ENCODE measurements at regions not wholly inside any gene's neighbourhood (a gene's known extent, or its start where the extent isn't known, plus 50 kb on each side); places are given as distances from the start of the nearest gene placed in this dataset.
"Not testable (repeated sequence)": the region's sequence is repeated elsewhere in the genome, so short reads cannot be mapped to it uniquely, and the experiment has no call there.

DNA sequence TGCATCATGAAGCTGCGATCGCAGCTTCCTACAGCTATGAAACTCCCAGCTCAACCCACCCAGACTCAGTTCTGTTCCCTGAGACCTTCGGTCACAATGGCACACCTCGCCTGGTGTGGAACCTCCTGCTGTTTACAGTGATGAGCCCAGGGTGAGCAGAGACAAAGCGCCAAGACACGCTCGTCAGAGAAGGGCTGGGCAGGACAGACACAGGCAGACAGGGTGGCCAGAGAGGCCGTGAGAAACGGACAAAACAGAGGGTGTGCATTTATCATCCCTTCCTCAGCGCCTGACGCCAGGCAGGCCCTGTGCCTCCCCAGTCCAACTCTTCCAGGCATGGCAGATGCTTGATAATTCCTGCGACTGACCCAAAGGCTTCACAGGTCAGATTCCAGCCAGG lies 324.5 kb downstream of the CACNA1B start:
- not testable (repeated sequence) for H3K4me1 ChIP-seq (ENCODE audit: control insufficient read depth, insufficient read depth, low read length); H3K27ac ChIP-seq (ENCODE audit: low read length); H3K36me3 ChIP-seq (ENCODE audit: control insufficient read depth, insufficient read depth, low read length); H3K27me3 ChIP-seq (ENCODE audit: control insufficient read depth, insufficient read depth, low read length); DNase-seq; H3K4me3 ChIP-seq (ENCODE audit: low read length); H3K9me3 ChIP-seq (replicated peaks; ENCODE audit: control insufficient read depth, low read depth, low read length)
- WGBS (ENCODE audit: insufficient coverage), result 75% methylated on average over 5 of the region's 12 CpGs

DNA sequence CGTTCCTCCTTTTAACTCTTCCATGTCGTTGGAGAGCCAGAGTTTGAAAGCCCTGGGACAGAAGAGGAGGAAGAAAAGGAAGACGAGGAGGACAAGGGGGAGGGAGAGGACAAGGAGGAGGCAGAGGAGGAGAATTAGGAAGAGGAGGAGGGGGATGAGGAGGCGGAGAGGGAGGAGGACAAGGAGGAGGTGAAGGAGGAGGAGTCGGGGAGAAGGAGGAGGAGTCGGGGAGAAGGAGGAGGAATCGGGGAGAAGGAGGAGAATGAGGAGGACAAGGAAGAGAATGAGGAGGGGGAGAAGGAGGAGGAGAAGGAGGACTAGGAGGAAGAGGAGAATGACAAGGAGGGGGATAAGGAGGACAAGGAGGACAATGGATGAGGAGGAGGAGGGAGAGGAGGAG lies 325.7 kb downstream of the CACNA1B start:
- H3K4me1 ChIP-seq (ENCODE audit: control insufficient read depth, insufficient read depth, low read length); H3K27ac ChIP-seq (ENCODE audit: low read length); H3K36me3 ChIP-seq (ENCODE audit: control insufficient read depth, insufficient read depth, low read length); DNase-seq; H3K9me3 ChIP-seq (replicated peaks; ENCODE audit: control insufficient read depth, low read depth, low read length); H3K4me3 ChIP-seq (ENCODE audit: low read length); H3K27me3 ChIP-seq (ENCODE audit: control insufficient read depth, insufficient read depth, low read length): not testable (repeated sequence)
- 55% methylated on average over 6 of the region's 7 CpGs for WGBS (ENCODE audit: insufficient coverage)

GRCh38 chr9:138203872-138204271 lies 326.3 kb downstream of the CACNA1B start:
- not testable (repeated sequence) for H3K27ac ChIP-seq (ENCODE audit: low read length); H3K9me3 ChIP-seq (replicated peaks; ENCODE audit: control insufficient read depth, low read depth, low read length); H3K36me3 ChIP-seq (ENCODE audit: control insufficient read depth, insufficient read depth, low read length); H3K4me1 ChIP-seq (ENCODE audit: control insufficient read depth, insufficient read depth, low read length); DNase-seq; H3K4me3 ChIP-seq (ENCODE audit: low read length); H3K27me3 ChIP-seq (ENCODE audit: control insufficient read depth, insufficient read depth, low read length)
- WGBS (ENCODE audit: insufficient coverage), result 38% methylated on average over 4 of the region's 9 CpGs

DNA sequence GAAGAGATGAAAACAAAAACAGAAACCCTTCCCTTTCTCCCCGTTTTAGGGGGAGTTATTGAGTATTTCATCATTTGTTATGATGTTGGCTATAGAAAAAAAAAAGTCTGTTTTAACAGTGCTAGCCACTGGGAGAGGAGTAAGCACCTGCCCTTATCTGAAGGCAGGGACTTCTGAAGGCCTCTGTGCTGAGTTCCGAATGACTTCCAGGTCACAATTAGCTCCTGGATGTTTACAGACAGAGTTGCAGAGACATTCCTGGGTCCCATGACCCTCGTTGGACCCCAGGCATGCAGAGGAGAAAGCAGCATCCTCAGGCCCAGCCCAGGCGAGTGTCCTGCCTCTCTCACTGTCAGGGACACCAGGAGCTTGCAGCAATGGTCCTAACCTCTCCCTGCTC lies 328.5 kb downstream of the CACNA1B start:
- H3K27ac ChIP-seq (ENCODE audit: low read length); DNase-seq; H3K9me3 ChIP-seq (replicated peaks; ENCODE audit: control insufficient read depth, low read depth, low read length); H3K4me3 ChIP-seq (ENCODE audit: low read length); H3K27me3 ChIP-seq (ENCODE audit: control insufficient read depth, insufficient read depth, low read length); H3K4me1 ChIP-seq (ENCODE audit: control insufficient read depth, insufficient read depth, low read length); H3K36me3 ChIP-seq (ENCODE audit: control insufficient read depth, insufficient read depth, low read length): not testable (repeated sequence)
- 100% methylated on average over 1 of the region's 4 CpGs for WGBS (ENCODE audit: insufficient coverage)

DNA sequence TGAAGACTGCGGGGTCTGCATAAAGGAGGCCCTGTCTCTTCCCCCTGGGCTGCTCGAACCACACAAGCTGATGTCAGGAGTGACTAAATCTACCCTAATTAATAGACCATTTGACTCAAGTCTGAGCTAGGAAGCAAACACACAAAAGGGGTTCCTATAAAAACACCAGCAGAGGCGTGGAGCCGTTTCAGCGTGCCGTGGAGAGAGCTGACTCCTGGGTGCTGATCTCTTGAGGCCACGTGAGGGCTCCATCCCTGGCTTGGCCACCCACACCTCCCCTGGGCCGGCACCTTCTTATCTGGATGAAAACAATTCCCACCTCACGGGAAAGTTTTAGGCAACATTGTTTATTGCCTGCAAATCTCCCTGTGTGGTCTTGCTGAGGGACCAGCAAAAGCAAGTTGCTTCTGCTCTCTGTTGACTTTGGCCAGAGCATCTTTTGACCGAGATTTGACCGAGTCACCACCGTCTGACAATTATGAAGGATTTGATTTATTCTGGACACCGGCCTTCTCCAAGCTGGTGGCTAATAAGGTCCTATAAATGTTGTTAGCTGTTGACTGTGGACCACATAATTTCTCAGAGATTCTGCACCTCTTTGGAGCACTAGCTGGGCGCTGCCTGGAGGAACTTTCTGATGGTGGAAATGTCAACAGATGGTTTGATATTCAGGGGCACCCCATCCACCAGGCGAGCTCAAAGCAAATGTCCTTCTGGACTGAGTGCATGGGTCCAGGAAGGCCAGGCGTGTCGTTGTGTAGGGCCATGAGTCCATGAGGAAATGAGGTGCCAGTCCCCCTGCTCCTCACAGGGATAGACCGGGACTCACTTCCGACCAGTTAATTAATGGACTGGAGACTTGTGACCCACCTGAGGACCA lies 330.0 kb downstream of the CACNA1B start:
- H3K4me1 ChIP-seq (ENCODE audit: control insufficient read depth, insufficient read depth, low read length); H3K36me3 ChIP-seq (ENCODE audit: control insufficient read depth, insufficient read depth, low read length); H3K27ac ChIP-seq (ENCODE audit: low read length); H3K9me3 ChIP-seq (replicated peaks; ENCODE audit: control insufficient read depth, low read depth, low read length); DNase-seq; H3K27me3 ChIP-seq (ENCODE audit: control insufficient read depth, insufficient read depth, low read length); H3K4me3 ChIP-seq (ENCODE audit: low read length): not testable (repeated sequence)
- 59% methylated on average over 3 of the region's 19 CpGs for WGBS (ENCODE audit: insufficient coverage)

GRCh38 chr9:138209071-138209644 lies 331.6 kb downstream of the CACNA1B start:
- H3K9me3 ChIP-seq (replicated peaks; ENCODE audit: control insufficient read depth, low read depth, low read length); H3K4me1 ChIP-seq (ENCODE audit: control insufficient read depth, insufficient read depth, low read length); H3K36me3 ChIP-seq (ENCODE audit: control insufficient read depth, insufficient read depth, low read length); DNase-seq; H3K4me3 ChIP-seq (ENCODE audit: low read length); H3K27ac ChIP-seq (ENCODE audit: low read length); H3K27me3 ChIP-seq (ENCODE audit: control insufficient read depth, insufficient read depth, low read length): not testable (repeated sequence)
- WGBS (ENCODE audit: insufficient coverage), result 40% methylated on average over 1 of the region's 8 CpGs

DNA sequence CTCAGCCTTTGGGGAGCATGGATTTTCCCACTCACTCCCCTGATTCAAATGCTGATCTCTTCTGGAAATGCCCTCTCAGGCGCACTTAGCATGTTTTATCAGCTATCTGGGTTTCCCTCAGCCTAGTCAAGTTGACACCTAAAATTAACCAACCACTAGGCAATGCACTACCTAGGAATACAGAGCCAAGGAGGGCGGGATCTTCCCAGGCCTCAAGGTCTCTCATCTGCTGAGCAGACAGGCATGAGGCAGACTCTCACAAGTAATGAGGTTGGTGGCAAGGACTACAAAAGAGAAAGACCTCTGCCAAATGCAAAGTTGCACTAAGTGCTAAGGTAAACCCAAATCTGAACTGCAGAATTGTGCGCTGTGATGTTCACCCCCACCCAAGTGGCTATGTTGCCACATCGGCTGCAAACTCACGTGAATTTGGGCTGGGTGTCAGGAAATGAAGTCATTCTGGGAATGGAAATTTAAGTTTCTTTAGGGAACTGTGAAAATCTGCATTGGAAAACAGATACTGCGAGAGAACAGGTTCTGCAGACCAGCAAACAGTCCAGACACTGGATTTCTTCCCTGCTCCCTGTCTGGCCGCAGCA lies 332.9 kb downstream of the CACNA1B start:
- DNase-seq; H3K4me3 ChIP-seq (ENCODE audit: low read length); H3K4me1 ChIP-seq (ENCODE audit: control insufficient read depth, insufficient read depth, low read length); H3K27me3 ChIP-seq (ENCODE audit: control insufficient read depth, insufficient read depth, low read length); H3K9me3 ChIP-seq (replicated peaks; ENCODE audit: control insufficient read depth, low read depth, low read length); H3K27ac ChIP-seq (ENCODE audit: low read length); H3K36me3 ChIP-seq (ENCODE audit: control insufficient read depth, insufficient read depth, low read length): not testable (repeated sequence)
- WGBS (ENCODE audit: insufficient coverage), result 90% methylated on average over 2 of the region's 7 CpGs

GRCh38 chr9:138211070-138211469 lies 333.5 kb downstream of the CACNA1B start:
- not testable (repeated sequence) for H3K27me3 ChIP-seq (ENCODE audit: control insufficient read depth, insufficient read depth, low read length); H3K9me3 ChIP-seq (replicated peaks; ENCODE audit: control insufficient read depth, low read depth, low read length); H3K4me3 ChIP-seq (ENCODE audit: low read length); DNase-seq; H3K4me1 ChIP-seq (ENCODE audit: control insufficient read depth, insufficient read depth, low read length); H3K27ac ChIP-seq (ENCODE audit: low read length); H3K36me3 ChIP-seq (ENCODE audit: control insufficient read depth, insufficient read depth, low read length)
- no CpG with 5 or more reads among the region's 4 CpGs for WGBS (ENCODE audit: insufficient coverage)

DNA sequence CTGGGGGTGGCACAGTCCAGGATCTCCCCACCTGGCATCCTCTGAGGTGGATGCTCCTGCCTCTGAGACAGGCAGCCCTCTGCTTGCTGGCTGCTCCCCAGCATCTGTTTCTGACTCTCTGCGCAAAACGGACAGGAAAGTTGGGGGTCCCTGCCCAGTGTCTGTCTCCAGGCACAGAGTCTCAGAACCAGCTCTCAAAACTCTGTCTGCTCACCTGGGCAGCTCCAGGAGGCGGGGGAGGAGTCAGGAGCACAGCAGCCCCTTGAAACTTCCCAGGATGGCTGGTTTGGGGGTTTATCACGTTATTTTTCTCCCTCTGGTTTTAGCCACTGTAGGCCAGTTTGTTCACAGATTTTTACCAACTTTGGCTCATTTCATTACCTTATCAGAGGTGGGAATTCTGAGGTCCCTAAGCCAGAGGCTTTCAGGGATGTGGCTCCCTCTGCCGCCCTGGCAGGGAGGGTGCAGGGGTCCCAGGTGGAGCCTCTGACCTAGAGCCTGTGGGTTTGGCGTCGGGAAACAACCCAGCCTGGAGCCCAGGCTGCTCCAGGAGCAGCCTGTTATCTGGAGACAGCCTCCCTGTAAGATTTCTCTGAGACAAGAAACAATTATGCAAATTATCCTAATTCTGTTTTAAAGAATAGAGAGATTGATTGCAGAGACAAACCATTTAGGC lies 334.1 kb downstream of the CACNA1B start:
- H3K27me3 ChIP-seq (ENCODE audit: control insufficient read depth, insufficient read depth, low read length); H3K4me3 ChIP-seq (ENCODE audit: low read length); DNase-seq; H3K36me3 ChIP-seq (ENCODE audit: control insufficient read depth, insufficient read depth, low read length); H3K4me1 ChIP-seq (ENCODE audit: control insufficient read depth, insufficient read depth, low read length); H3K27ac ChIP-seq (ENCODE audit: low read length); H3K9me3 ChIP-seq (replicated peaks; ENCODE audit: control insufficient read depth, low read depth, low read length): not testable (repeated sequence)
- 100% methylated on average over 2 of the region's 7 CpGs for WGBS (ENCODE audit: insufficient coverage)

DNA sequence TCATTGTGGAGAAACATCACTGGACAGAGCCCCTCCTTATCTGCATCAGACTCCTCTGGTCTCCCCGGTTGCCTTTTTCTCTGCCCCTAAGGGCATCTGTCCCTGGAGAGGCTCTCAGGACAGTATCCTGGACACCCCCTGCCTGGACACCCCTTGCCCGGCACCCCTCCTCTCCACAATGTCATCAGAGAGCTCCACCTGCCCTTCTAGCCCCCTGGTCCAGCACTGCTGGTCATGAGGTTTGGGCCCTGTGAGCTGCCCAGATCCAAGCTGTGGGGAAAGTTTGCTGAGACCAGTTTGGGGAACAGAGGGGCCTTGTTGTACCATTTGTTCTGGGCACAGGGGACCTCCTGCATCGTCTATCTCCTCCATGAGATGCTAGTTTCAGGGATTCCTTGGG lies 335.2 kb downstream of the CACNA1B start:
- not testable (repeated sequence) for H3K27me3 ChIP-seq (ENCODE audit: control insufficient read depth, insufficient read depth, low read length); DNase-seq; H3K27ac ChIP-seq (ENCODE audit: low read length); H3K9me3 ChIP-seq (replicated peaks; ENCODE audit: control insufficient read depth, low read depth, low read length); H3K4me3 ChIP-seq (ENCODE audit: low read length); H3K36me3 ChIP-seq (ENCODE audit: control insufficient read depth, insufficient read depth, low read length); H3K4me1 ChIP-seq (ENCODE audit: control insufficient read depth, insufficient read depth, low read length)
- no CpG with 5 or more reads among the region's 3 CpGs for WGBS (ENCODE audit: insufficient coverage)
